GM12875 (cell line): ENCODE measurements at regions not wholly inside any gene's neighbourhood (a gene's known extent, or its start where the extent isn't known, plus 50 kb on each side); places are given as distances from the start of the nearest gene placed in this dataset.

Source experiments
- H3K4me3 ChIP-seq: one replicate; pipeline ENCODE4 v1.5.1; 2011; ENCODE audit warnings: low read depth, low read length, control low read depth
- CTCF ChIP-seq: IDR thresholded peaks from 2 replicates; pipeline ENCODE4 v1.5.1; 2011; ENCODE audit warnings: low read depth, mild to moderate bottlenecking, control low read depth, inconsistent platforms, low read length, moderate library complexity, borderline replicate concordance; ENCODE audit not compliant: insufficient read depth

DNA sequence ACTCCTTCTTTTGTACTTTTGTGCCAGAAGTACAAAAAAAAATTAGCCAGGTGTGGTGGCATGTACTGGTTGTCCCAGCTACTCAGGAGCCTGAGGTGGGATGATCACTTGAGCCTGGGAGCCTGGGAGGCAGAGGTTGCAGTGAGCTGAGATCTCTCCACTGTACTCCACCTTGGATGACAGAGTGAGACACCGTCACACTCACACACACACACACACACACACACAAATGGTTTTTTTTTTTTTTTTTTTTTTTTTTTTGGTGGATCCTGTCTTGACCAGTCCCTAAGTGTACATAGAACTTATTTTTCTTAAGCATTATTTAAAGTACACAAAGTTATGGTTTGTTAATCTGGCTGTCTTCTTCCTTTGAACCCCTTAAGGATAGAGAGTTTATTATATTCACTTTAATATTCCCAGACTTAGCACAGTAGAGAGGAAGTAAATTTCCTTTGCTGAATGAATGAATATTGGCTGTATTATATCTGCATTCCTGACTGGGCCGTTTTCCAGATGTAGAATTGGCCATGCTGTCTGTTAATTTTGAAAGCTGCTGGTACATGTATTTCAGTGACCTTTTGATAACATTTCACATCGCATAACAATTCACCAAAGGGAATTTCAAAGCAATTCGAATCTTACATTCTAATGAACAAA, 429.0 kb upstream of the ZNF608 start:
- no peak for TF ChIP-seq CTCF
- no peak overlapping the region for H3K4me3 ChIP-seq

DNA sequence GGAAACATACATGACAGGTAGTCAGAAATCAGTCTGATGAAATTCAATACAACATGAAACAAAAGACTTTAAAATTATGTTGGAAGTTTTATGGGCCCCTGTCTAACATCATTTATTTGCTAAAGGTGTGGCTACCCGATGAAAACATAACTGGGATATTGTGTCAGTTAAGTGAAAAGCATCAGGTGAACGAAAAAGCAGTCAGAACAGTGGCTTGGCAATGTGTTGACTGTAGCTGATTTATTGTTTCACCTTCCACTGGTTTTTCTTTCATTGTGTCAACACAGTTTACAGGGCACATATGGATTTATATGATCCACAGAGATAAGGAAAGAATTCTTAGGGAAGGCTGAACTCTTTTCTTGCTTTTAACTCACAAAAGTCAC, 429.6 kb upstream of the ZNF608 start:
- no peak for TF ChIP-seq CTCF
- H3K4me3 ChIP-seq, result no peak overlapping the region

DNA sequence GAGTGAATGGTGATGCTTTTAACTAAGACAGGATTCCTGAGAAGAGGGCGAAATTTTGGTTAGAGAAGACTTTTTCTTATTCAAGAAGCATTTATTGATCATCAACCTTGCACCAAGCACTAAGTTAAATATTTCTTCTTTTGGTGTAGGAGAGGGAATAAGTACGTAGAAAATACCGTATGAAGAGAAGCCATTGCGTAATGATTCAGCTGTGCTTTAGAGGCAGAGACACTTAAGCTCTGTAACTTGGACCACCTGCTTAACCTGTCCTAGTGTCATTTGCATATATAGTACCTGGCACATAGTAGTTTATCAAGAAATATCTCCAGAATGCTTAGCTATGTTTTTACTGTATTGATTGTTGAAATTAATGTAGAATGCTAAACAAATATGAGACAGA, 430.9 kb upstream of the ZNF608 start:
- TF ChIP-seq CTCF, result no peak
- H3K4me3 ChIP-seq, result no peak overlapping the region

DNA sequence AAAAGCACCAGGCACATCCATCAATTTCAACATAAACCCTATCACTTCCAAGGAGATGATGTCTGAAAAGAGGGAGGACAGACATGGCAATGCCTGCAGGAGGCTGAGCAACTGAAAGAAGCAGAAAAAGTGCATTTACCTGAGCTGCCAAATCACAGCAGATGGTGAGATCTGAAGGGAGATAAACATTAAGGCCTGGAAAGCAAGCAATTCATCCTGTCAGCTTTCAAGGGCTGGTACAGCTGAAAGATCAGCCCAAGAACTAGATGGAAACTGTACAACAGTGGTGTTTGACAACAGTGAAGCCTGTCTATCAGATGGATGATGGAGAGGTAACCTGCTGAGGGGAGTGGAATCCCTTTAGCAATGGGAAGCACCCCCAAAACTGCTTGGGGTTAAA, 433.2 kb upstream of the ZNF608 start:
- TF ChIP-seq CTCF, result no peak
- no peak overlapping the region for H3K4me3 ChIP-seq

DNA sequence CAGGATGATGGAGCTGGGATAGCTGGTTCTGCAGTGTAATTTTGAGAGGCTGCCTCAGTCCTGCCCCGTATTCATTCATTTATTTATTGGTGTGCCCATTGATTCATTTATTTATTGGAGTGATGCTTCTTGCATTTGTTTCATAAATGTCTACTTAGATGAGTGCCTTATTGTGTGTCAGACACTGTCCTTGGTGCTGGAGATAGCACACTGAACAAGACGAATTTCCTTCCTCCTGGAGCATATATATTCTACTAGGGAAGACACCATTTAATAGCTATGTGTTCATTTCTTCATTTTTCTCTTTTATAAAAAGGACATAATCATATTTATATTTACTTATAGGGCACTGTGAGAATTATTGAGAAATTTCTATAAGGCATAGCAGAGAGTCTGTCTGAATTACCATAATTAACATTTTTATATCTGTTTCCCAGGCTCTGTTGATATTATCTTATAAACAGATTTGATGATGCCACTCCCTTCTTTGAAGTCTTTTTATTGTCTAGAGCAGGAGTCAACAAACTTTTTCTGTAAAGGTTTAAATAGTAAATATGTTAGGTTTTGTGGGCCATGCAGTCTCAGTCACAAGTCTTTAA, 433.9 kb upstream of the ZNF608 start:
- TF ChIP-seq CTCF, result no peak

DNA sequence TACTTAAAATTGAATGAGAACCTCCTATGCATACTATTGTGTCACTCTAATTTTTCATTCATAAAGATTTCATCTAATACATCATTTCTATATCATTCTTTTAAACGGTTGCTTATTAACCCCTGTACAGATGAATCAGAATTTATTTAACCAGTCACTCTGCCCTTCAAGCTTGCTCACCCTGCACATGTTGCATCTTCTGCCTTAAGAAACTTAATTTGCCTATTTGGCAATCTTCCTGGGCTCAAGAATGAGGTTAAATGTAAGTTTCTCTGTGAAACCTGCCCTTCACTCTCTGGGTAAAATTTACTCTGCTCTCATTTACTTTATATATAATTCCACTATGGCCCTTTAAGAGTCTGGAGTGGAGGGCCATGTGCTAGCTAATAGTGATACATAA, 434.7 kb upstream of the ZNF608 start:
- H3K4me3 ChIP-seq, result no peak overlapping the region

More for the DNA sequence above, 433.9 kb upstream of the ZNF608 start:
- H3K4me3 ChIP-seq, result no peak overlapping the region

More for the DNA sequence above, 434.7 kb upstream of the ZNF608 start:
- no peak for TF ChIP-seq CTCF
